ENCODE measurements at regions not wholly inside any gene's neighbourhood (a gene's known extent, or its start where the extent isn't known, plus 50 kb on each side); places are given as distances from the start of the nearest gene placed in this dataset.
A peak's percentile ranks its signal among the peaks of the same experiment; 100 is the strongest.

DNA sequence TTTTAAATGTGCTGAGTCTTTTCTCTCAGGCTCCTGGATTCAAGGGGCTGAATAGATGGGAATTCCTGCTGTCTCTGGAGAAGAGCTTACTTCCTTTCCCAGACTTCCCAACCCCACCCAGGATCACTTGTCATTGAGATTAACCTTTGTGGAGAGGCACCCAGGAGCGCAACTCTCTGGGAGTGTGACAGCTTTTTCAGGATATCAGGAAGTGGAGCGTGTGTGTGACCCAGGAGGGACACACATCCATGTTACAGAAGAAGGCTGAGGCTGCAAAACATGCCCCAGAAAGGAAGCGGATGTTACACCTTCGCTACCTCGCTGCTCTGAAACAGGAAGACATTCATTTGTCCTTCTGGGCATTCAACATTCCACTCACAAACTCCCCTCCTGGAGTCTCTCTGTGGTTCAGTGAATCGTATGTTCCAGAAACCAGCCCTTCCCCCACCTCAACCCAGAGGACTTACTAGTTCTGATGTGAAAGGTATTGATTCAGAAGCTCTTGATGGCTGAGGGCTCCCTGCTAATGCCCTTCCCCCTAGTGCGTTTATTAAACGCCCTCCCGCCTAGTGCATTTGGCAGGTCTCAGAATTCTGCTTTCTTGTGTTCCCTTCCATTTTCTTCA lies 523.9 kb downstream of the TNS1 start:
- DNase-seq (ENCODE audit: low spot score) (no peak), ATAC-seq (no peak)
- H3K27me3 Mint-ChIP-seq, result peaks cover 10 to 19% of the 10 kb centered on the region in 2 donors
- no peak overlapping the region for H3K4me3 Mint-ChIP-seq
- H3K36me3 Mint-ChIP-seq, result no peaks in the 10 kb centered on the region
- H3K4me1 Mint-ChIP-seq (ENCODE audit: low read depth in 2 of 2), result no peaks in the 10 kb centered on the region
- H3K27ac Mint-ChIP-seq, result no peak overlapping the region
- H3K9me3 Mint-ChIP-seq, result no peaks in the 10 kb centered on the region

DNA sequence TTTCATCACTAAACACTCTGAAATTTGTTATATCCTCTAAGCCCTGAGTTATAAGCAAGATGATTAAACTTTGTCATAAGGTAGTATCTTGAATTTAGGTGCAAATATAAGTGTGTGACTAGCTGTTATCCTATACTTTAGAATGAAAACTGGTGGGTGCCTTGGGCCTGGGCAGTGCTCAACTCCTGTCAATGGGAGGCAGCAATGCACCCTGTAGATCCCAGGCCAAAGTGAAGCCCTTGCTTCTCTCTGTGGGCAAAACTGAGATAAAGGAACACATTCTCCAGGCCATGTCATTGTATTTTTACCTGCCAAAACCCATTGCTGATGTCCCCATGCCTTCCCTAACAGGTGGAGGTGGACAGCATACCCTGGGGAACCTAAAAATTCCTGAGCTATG lies 525.2 kb downstream of the TNS1 start:
- no peaks in the 10 kb centered on the region for H3K9me3 Mint-ChIP-seq
- H3K36me3 Mint-ChIP-seq, result no peaks in the 10 kb centered on the region
- no peak overlapping the region for H3K27ac Mint-ChIP-seq
- peaks cover 9 to 15% of the 10 kb centered on the region in 2 donors for H3K27me3 Mint-ChIP-seq
- ATAC-seq (no peak), DNase-seq (ENCODE audit: low spot score) (no peak)
- H3K4me1 Mint-ChIP-seq (ENCODE audit: low read depth in 2 of 2), result no peaks in the 10 kb centered on the region
- no peak overlapping the region for H3K4me3 Mint-ChIP-seq

DNA sequence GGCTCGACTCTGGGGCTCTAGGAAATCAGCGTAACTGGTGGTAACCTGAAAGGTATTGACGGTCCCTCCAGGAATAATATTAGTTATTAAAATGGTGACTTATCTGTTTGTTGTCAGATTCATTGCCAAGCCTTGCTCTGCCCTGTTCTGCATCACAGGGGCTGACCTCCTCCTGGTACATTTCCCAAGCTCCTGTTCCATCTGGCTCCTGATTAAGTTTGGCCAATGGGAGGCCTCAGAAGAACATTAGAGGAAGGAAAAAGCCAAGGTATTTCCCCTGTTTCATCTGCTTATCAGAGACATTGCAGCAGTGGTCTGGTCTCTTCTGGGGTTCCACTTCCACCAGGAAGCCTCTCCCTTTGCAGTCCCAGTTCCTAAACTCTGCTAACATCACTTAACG lies 527.0 kb downstream of the TNS1 start:
- ATAC-seq (no peak), DNase-seq (ENCODE audit: low spot score) (no peak)
- Mint-ChIP-seq H3K27ac (no peak overlapping the region), H3K4me1 (ENCODE audit: low read depth in 2 of 2) (no peaks in the 10 kb centered on the region), H3K27me3 (peaks cover 4 to 15% of the 10 kb centered on the region in 2 donors), H3K36me3 (no peaks in the 10 kb centered on the region), H3K9me3 (no peaks in the 10 kb centered on the region), H3K4me3 (no peak overlapping the region)

DNA sequence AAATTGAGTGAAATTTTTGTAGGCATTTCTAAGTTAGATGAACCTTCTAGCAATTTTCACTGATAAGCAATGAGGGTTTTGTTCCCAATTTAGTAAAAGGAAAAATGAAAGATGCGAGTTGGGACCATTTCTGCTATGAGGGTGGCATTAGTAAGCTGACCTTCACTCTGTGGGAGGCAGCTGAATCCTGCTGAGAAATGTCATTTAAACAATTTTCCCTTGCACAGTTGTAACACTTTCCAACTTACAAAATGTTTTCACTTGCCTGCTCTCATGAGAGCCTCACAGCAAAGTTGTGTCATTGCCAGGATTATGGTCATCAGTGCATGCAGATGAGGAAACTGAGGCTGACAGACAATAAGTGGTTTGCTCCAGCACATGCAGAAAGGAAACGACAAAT lies 527.7 kb downstream of the TNS1 start:
- Mint-ChIP-seq H3K36me3 (no peaks in the 10 kb centered on the region), H3K4me3 (no peak overlapping the region), H3K9me3 (no peaks in the 10 kb centered on the region), H3K27me3 (peaks cover 4 to 15% of the 10 kb centered on the region in 2 donors), H3K4me1 (ENCODE audit: low read depth in 2 of 2) (no peaks in the 10 kb centered on the region), H3K27ac (no peak overlapping the region)
- ATAC-seq, result no peak
- no peak for DNase-seq (ENCODE audit: low spot score)

DNA sequence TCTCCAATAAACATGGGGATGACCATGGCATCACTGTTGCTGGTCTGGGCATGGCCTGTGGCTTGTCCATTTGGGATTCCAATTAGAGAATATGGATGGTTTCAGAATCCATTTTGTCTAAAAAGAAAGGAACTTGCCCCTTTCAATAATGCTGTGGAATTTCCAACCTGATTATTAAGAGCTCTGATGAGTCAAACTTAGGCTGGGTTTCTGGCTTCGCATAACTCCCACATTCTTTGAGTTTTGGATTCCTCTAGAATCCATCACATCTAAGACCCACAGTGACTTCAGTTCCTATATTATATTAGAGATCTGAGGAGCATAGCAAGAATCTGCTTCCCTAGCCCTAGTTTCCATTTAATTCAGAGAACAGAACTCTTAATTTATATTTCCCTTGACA lies 531.5 kb downstream of the TNS1 start:
- Mint-ChIP-seq H3K27ac (no peak overlapping the region), H3K9me3 (no peaks in the 10 kb centered on the region), H3K4me1 (ENCODE audit: low read depth in 2 of 2) (no peaks in the 10 kb centered on the region), H3K27me3 (peaks cover 4 to 22% of the 10 kb centered on the region in 2 donors), H3K4me3 (no peak overlapping the region), H3K36me3 (no peaks in the 10 kb centered on the region)
- ATAC-seq (no peak), DNase-seq (ENCODE audit: low spot score) (no peak)

DNA sequence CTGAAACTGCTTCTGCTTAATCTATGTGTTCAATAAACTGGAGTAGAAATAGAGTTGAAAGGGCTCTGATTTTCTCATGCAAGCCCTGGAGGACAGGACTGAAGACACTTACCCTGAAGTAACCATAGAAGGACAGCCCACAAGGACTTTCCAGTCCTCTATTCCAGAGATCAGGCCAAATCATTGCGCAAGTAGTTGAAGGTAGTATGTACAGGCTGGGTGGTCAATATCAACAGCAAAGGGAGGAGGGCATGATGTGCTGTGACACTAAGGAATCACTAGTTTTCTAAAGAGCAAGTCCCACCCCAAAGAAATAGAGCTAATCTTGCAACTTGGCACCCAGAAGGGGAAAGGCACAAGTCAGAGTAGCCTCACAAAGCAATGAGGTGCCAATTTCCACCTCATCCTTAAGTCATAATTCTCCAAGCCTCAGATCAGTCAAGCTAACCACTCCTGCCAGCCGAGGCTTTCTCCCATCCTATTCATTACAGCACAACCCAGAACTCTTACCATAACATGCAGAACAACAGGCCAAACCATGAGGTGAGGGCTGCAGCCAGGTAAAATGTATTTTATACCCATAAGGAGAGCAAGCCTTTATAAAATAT lies 533.5 kb downstream of the TNS1 start:
- Mint-ChIP-seq H3K27me3 (peaks cover 4 to 29% of the 10 kb centered on the region in 2 donors), H3K4me3 (no peak overlapping the region), H3K27ac (no peak overlapping the region), H3K9me3 (no peaks in the 10 kb centered on the region), H3K36me3 (no peaks in the 10 kb centered on the region), H3K4me1 (ENCODE audit: low read depth in 2 of 2) (no peaks in the 10 kb centered on the region)
- ATAC-seq (peak in 1 of 2 donors; percentile 15), DNase-seq (ENCODE audit: low spot score) (no peak)

DNA sequence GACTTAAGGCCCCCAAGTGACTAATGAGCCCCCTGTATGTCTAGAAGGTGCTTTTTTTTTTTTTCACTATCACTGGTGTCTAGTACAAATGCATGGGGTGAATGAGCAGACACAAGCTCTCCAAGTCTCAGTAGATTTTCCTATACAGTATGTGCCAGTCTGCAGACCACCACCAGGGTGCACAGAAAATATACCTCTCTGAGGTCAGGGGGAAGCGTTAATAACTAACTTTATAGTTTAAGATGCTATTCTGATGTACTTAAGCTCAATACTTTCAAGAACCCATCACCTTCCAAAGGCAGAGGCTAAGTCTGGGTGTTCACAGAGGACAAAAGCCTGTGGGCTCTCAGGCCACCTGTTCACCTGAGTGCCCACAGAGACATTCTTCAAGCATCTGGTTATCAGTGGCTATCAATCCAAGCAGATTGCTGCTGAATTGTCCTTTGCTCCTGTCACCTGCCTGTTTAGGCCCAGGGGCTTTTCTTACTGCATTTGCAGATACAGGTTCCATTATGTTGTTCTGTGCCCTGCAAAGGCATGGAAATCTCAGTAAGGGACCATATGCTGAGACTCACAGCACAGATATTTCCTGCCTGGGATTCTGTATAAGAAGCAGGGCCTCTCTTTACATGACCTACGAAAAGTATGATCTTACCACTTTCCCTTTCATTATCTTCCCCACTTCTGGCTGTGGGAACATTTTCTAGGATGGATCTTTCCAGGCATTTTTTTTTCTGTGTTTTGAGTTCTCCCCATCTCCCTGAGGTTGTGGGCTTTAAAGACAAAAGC lies 534.6 kb downstream of the TNS1 start:
- Mint-ChIP-seq H3K9me3 (no peaks in the 10 kb centered on the region), H3K4me1 (ENCODE audit: low read depth in 2 of 2) (no peaks in the 10 kb centered on the region), H3K27ac (no peak overlapping the region), H3K36me3 (no peaks in the 10 kb centered on the region), H3K4me3 (no peak overlapping the region), H3K27me3 (peaks cover 4 to 29% of the 10 kb centered on the region in 2 donors)
- ATAC-seq (no peak), DNase-seq (ENCODE audit: low spot score) (no peak)

DNA sequence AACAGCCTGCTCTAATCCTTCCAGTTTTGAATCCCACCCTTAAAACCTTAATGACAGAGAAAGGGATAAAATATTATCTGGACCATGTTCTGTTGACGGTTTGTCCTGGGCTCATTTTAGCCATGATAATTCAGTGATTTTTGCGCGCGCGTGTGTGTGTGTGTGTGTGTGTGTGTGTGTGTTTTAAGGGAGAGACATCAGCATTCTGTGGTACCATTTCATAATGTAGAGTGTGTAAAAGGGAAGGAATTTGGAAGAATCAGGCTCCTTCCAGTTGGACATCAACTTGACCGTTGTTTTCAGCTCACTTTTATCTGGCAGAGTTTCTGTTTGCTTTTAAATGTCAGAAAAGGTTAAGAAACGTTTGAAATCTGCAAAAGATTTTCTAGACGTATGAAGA lies 535.5 kb downstream of the TNS1 start:
- Mint-ChIP-seq H3K4me1 (ENCODE audit: low read depth in 2 of 2) (no peaks in the 10 kb centered on the region), H3K36me3 (no peaks in the 10 kb centered on the region), H3K9me3 (no peaks in the 10 kb centered on the region), H3K27me3 (peaks cover 0 to 21% of the 10 kb centered on the region in 2 donors), H3K4me3 (no peak overlapping the region), H3K27ac (no peak overlapping the region)
- ATAC-seq (no peak), DNase-seq (ENCODE audit: low spot score) (no peak)

DNA sequence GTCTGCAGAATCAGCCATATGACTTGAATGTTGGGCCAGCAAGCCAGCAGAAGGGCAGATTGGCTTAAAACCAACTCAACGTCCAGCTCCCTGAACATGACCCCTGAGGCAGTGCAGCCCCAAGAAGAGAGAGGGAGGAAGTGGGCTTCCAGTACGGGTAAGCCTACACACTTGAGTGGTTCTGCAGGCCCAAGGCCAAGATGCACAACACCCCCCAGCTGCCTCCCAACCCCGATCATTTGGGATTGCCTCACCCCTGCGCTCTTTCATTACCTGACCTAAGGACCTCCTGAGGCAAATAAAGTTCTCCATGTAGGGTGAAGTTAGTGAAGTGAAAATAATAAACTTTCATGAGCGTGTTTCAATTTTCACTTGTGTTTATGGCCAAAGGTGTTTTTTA lies 536.0 kb downstream of the TNS1 start:
- ATAC-seq (no peak), DNase-seq (ENCODE audit: low spot score) (no peak)
- Mint-ChIP-seq H3K4me1 (ENCODE audit: low read depth in 2 of 2) (no peaks in the 10 kb centered on the region), H3K36me3 (no peaks in the 10 kb centered on the region), H3K4me3 (no peak overlapping the region), H3K9me3 (no peaks in the 10 kb centered on the region), H3K27ac (no peak overlapping the region), H3K27me3 (peaks cover 0 to 15% of the 10 kb centered on the region in 2 donors)

DNA sequence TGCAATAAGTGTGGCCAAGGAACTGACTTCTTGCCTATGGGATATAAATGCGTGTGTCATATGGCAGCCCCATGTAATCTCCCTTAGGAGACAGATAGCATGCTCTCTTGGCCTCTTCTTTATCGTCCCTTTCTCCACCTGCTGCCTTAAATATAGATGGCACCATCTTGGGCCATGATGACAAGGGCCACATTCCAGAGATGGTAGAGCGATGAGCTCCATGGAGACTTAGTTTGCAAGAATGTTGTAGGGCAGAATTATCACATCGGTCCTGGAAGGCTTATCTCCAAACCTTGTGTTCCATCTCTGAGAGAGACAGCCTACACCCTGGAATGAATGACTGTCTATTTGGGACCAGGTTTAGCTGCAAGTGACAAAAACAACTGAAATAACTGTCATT lies 536.7 kb downstream of the TNS1 start:
- no peak overlapping the region for H3K4me3 Mint-ChIP-seq
- no peak overlapping the region for H3K27ac Mint-ChIP-seq
- no peaks in the 10 kb centered on the region for H3K4me1 Mint-ChIP-seq (ENCODE audit: low read depth in 2 of 2)
- ATAC-seq (no peak), DNase-seq (ENCODE audit: low spot score) (no peak)
- H3K27me3 Mint-ChIP-seq, result peaks cover 0 to 14% of the 10 kb centered on the region in 2 donors
- H3K9me3 Mint-ChIP-seq, result no peaks in the 10 kb centered on the region
- H3K36me3 Mint-ChIP-seq, result no peaks in the 10 kb centered on the region

DNA sequence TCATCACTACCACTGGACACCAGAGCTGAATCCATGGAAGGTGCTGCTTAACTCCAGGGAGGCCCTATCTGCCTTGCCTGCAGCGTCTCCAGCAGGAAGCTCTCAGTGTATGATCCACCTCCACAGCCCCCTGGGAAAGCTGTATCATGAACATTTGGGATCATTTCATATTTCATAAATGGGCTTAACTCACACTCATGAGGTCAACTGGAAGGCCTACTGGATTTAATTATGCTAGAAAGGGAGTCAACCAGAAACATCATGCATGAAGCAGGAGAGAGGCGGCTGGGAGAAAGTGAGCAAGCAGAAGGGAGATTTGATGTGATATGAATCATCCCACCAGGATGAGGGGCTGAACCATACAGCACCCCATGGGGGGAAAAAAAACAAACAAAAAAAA lies 537.7 kb downstream of the TNS1 start:
- Mint-ChIP-seq H3K4me1 (ENCODE audit: low read depth in 2 of 2) (no peaks in the 10 kb centered on the region), H3K27me3 (peaks cover 0 to 14% of the 10 kb centered on the region in 2 donors), H3K9me3 (no peaks in the 10 kb centered on the region), H3K27ac (no peak overlapping the region), H3K36me3 (no peaks in the 10 kb centered on the region), H3K4me3 (no peak overlapping the region)
- no peak for DNase-seq (ENCODE audit: low spot score)
- ATAC-seq, result no peak

DNA sequence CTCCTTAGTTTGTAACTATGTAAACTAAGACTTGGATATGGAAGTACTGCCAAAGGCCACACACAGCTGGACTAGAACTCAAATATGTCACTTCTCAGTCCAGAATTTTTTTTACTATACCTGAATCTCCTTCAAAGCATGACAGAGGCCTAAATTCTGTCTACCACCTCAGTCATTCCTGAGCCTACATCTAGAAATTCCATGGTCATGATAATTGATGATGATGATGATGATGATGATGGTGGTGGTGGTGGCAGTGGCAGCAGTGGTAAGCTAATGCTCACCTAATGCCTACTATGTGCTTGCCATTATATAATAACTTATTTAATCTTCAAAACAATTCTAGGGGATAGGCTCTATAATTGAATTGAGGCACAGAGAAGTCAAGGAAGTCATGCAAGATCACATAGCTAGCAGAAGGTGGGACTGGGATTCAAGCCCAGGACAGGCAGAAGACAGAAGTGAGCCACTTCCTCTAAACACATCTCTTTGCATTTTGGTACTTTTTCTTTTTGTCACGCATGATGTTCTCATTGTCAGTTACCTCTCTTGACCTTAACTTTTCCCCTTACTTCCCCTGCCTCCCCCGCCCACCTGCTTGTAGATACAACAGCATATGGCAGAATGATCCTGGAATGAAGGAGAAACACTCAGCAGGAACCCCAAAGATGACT lies 539.3 kb downstream of the TNS1 start:
- Mint-ChIP-seq H3K4me3 (no peak overlapping the region), H3K27me3 (peaks cover 0 to 14% of the 10 kb centered on the region in 2 donors), H3K9me3 (no peaks in the 10 kb centered on the region), H3K36me3 (no peaks in the 10 kb centered on the region), H3K4me1 (ENCODE audit: low read depth in 2 of 2) (no peaks in the 10 kb centered on the region), H3K27ac (no peak overlapping the region)
- no peak for DNase-seq (ENCODE audit: low spot score)
- ATAC-seq, result no peak

DNA sequence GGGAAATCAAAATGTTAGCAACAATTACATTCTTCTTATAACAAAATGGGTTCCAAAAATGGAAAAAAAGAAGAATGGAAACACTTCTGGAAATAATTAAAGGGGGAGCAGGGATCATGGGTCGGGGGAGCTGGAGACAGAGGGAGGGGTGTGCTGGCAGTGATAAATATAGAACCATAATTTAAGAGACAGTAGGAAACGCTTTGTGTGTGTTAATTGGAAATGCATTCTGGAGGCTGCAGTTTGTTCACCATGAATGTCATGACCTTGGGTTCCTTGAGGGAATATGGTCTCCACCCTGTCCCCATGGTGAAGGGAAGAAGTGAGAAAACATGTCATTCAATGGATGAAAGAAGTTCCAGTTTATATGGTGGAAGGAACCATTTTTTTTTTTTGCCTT lies 540.7 kb downstream of the TNS1 start:
- Mint-ChIP-seq H3K4me3 (no peak overlapping the region), H3K27ac (no peak overlapping the region), H3K4me1 (ENCODE audit: low read depth in 2 of 2) (no peaks in the 10 kb centered on the region), H3K36me3 (no peaks in the 10 kb centered on the region), H3K9me3 (peaks cover 5% of the 10 kb centered on the region), H3K27me3 (peaks cover 0 to 11% of the 10 kb centered on the region in 2 donors)
- no peak for DNase-seq (ENCODE audit: low spot score)
- ATAC-seq, result no peak

DNA sequence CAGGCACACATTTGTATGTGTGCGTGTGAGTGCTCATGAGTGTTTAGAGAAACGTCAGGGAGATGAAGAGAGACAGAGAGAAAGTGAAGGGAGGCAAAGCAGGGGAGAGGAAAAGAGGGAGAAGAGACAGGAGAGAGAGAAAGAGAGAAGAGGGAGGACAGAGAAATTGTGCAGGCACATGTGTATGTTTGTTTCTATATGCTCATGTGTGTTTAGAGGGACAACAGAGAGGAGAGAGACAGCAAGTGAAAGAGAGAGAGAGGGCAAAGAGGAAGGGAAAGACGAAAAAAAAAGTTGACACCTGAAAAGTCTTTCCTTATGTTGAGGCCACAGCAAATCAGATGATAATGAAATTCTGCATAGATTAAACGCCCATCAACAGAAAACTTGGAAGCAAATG lies 541.1 kb downstream of the TNS1 start:
- Mint-ChIP-seq H3K4me1 (ENCODE audit: low read depth in 2 of 2) (no peaks in the 10 kb centered on the region), H3K27ac (no peak overlapping the region)
- no peak for DNase-seq (ENCODE audit: low spot score)

More for the DNA sequence above, 541.1 kb downstream of the TNS1 start:
- no peaks in the 10 kb centered on the region for H3K36me3 Mint-ChIP-seq
- H3K27me3 Mint-ChIP-seq, result peaks cover 0 to 7% of the 10 kb centered on the region in 2 donors
- no peak overlapping the region for H3K4me3 Mint-ChIP-seq
- no peak for ATAC-seq
- peaks cover 5% of the 10 kb centered on the region for H3K9me3 Mint-ChIP-seq
